GM12878 (cell line): ENCODE measurements at regions not wholly inside any gene's neighbourhood (a gene's known extent, or its start where the extent isn't known, plus 50 kb on each side); places are given as distances from the start of the nearest gene placed in this dataset.

Source experiments
- BMI1 ChIP-seq: fragments of 450-650 bp; IDR thresholded peaks from 2 replicates; pipeline ENCODE4 v1.6.1; 2016; ENCODE audit warnings: mild to moderate bottlenecking, moderate library complexity, borderline replicate concordance
- CBFB ChIP-seq: IDR thresholded peaks from 2 replicates; pipeline ENCODE4 v1.6.1; 2016; ENCODE audit warnings: antibody characterized with exemption, low read depth
- CEBPZ ChIP-seq: fragments of 150-350 bp; IDR thresholded peaks from 2 replicates; pipeline ENCODE4 v1.6.1; 2016; ENCODE audit warnings: low read depth, low read length
- CHD4 ChIP-seq: fragments of 200-600 bp; sonication (generic); IDR thresholded peaks from 2 replicates; pipeline ENCODE4 v1.6.1; 2016; ENCODE audit warnings: mild to moderate bottlenecking
- EED ChIP-seq: sonication (generic); IDR thresholded peaks from 2 replicates; pipeline ENCODE4 v1.6.1; 2016; ENCODE audit warnings: antibody characterized with exemption, low read depth
- GATAD2B ChIP-seq: fragments of 450-650 bp; conservative IDR thresholded peaks from 2 replicates; pipeline ENCODE4 v1.6.1; 2017; ENCODE audit warnings: low read depth, mild to moderate bottlenecking, moderate library complexity
- HCFC1 ChIP-seq: fragments of 150-350 bp; IDR thresholded peaks from 2 replicates; pipeline ENCODE4 v1.6.1; 2014; ENCODE audit warnings: low read length
- HSF1 ChIP-seq: fragments of 150-350 bp; IDR thresholded peaks from 2 replicates; pipeline ENCODE4 v1.6.1; 2014; ENCODE audit warnings: mild to moderate bottlenecking, low read depth, low read length
- MYB ChIP-seq: fragments of 150-350 bp; IDR thresholded peaks from 2 replicates; pipeline ENCODE4 v1.6.1; 2014; ENCODE audit warnings: mild to moderate bottlenecking, low read depth, low read length, borderline replicate concordance
- NFIC ChIP-seq: IDR thresholded peaks from 2 replicates; pipeline ENCODE4 v1.6.1; 2012; ENCODE audit warnings: low read depth, mild to moderate bottlenecking, inconsistent platforms, low read length, moderate library complexity
- SKIL ChIP-seq: fragments of 450-650 bp; IDR thresholded peaks from 2 replicates; pipeline ENCODE4 v1.6.1; 2017; ENCODE audit warnings: mild to moderate bottlenecking, low read depth, inconsistent platforms; ENCODE audit not compliant: poor library complexity, severe bottlenecking
- SPI1 ChIP-seq: IDR thresholded peaks from 2 replicates; pipeline ENCODE4 v1.6.1; 2011; ENCODE audit warnings: low read depth, mild to moderate bottlenecking, low read length, moderate library complexity, borderline replicate concordance; ENCODE audit not compliant: insufficient read depth
- SREBF2 ChIP-seq: IDR thresholded peaks from 2 replicates; pipeline ENCODE4 v1.6.1; 2012; ENCODE audit warnings: mild to moderate bottlenecking, low read length
- TBL1XR1 ChIP-seq: IDR thresholded peaks from 2 replicates; pipeline ENCODE4 v1.6.1; 2012; ENCODE audit warnings: low read depth, low read length, improper control_type of control experiment
- TCF12 ChIP-seq: IDR thresholded peaks from 2 replicates; pipeline ENCODE4 v1.6.1; 2011; ENCODE audit warnings: low read depth, mild to moderate bottlenecking, low read length
- ZNF687 ChIP-seq: fragments of 450-650 bp; IDR thresholded peaks from 2 replicates; pipeline ENCODE4 v1.6.1; 2017; ENCODE audit warnings: mild to moderate bottlenecking, moderate library complexity
- TF ChIP-seq, protein P1 (sequence below): fragments of 450-650 bp; formaldehyde crosslinking; IDR thresholded peaks from 2 replicates; pipeline ENCODE4 v1.4.0; 2022; ENCODE audit warnings: mild to moderate bottlenecking, moderate library complexity

DNA sequence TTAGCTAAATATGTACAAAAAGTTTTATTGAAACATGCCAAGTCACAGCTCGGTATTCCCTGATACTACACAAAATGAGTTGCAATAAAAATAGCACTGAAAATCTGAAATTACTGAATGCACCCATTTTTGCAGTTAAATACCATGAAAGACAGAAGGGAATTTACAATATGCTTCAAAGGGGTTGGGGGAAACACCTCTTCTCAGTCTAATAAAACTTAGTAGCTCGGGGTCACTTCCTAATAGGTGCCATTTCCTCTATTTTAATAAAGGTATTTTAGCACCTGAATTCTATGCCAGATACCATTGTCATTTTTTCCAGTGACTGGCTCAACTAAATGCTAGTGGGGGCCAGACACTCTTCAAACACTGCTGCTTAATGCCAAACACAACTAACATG is 204.1 kb upstream of the MEF2C start (continued):
- TF ChIP-seq SPI1 = peak; percentile 73
- TF ChIP-seq, protein P1, sequence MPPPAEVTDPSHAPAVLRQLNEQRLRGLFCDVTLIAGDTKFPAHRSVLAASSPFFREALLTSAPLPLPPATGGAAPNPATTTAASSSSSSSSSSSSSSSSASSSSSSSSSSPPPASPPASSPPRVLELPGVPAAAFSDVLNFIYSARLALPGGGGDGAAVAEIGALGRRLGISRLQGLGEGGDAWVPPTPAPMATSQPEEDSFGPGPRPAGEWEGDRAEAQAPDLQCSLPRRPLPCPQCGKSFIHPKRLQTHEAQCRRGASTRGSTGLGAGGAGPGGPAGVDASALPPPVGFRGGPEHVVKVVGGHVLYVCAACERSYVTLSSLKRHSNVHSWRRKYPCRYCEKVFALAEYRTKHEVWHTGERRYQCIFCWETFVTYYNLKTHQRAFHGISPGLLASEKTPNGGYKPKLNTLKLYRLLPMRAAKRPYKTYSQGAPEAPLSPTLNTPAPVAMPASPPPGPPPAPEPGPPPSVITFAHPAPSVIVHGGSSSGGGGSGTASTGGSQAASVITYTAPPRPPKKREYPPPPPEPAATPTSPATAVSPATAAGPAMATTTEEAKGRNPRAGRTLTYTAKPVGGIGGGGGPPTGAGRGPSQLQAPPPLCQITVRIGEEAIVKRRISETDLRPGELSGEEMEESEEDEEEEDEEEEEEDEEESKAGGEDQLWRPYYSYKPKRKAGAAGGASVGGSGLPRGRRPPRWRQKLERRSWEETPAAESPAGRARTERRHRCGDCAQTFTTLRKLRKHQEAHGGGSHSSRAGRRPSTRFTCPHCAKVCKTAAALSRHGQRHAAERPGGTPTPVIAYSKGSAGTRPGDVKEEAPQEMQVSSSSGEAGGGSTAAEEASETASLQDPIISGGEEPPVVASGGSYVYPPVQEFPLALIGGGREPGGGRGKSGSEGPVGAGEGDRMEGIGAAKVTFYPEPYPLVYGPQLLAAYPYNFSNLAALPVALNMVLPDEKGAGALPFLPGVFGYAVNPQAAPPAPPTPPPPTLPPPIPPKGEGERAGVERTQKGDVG (CRISPR knock-in tag) = no peak
- no peak for TF ChIP-seq HCFC1
- TF ChIP-seq ZNF687 = no peak
- no peak for TF ChIP-seq MYB
- no peak for TF ChIP-seq SKIL
- TF ChIP-seq NFIC = peak; percentile 61; the same call in 1 of the 2 replicates
- TF ChIP-seq CEBPZ = no peak
- no peak for TF ChIP-seq TBL1XR1
- TF ChIP-seq SREBF2 = no peak
- no peak for TF ChIP-seq BMI1
- no peak for TF ChIP-seq TCF12
- no peak for TF ChIP-seq CHD4
- no peak for TF ChIP-seq CBFB
- no peak for TF ChIP-seq HSF1
- no peak for TF ChIP-seq EED
- no peak for TF ChIP-seq GATAD2B
